ENCODE measurements at regions not wholly inside any gene's neighbourhood (a gene's known extent, or its start where the extent isn't known, plus 50 kb on each side); places are given as distances from the start of the nearest gene placed in this dataset.

DNA sequence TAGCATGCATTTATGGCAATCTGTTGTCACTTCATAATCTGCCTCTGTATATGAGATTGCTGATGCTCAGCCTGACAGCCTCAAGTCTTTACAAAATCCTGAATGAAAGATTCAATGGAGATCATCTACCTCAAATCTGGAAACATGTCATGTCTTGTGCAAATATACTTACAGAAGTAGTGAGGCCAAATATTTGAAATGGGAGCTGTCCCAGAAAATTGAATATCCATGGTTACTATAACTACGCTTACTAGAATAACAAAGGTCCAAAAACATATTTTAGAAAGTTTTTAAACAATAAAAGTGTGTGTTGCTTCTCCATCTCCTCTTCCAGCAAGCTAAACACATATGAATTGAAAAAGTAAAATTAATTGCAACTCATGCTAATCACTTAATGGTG is 133.2 kb upstream of the DPH6 start:
- Histone ChIP-seq H3K18ac (ENCODE audit: low read depth in 1 of 2, low read length in 2 of 2) (no peak overlapping the region), H3K14ac (ENCODE audit: low read length in 2 of 2) (no peak overlapping the region), H3K36me3 (ENCODE audit: control insufficient read depth in 1 of 2, insufficient read depth in 2 of 2, low read depth in 1 of 2, low read length in 2 of 2) (no peaks in the 10 kb centered on the region), H2BK15ac (ENCODE audit: low read depth, poor library complexity, severe bottlenecking) (no peak overlapping the region), H3K23ac (ENCODE audit: low read length in 2 of 2) (no peak overlapping the region), H2AFZ (ENCODE audit: low read depth, low read length) (no peak overlapping the region), H3K4me1 (ENCODE audit: control insufficient read depth, insufficient read depth, low read depth, low read length) (no peaks in the 10 kb centered on the region), H3K9me3 (ENCODE audit: control insufficient read depth, low read length) (no peaks in the 10 kb centered on the region), H4K91ac (ENCODE audit: low read length) (no peak overlapping the region), H2AK5ac (ENCODE audit: low read length, severe bottlenecking) (no peak overlapping the region), H3K9ac (ENCODE audit: low read length) (no peak overlapping the region), H3K4ac (ENCODE audit: low read depth in 1 of 2, low read length in 2 of 2) (no peak overlapping the region), H3K79me1 (replicated peaks; ENCODE audit: low read length, poor library complexity, severe bottlenecking) (no peaks in the 10 kb centered on the region), H3K27ac (ENCODE audit: low read length, poor library complexity, severe bottlenecking) (no peak overlapping the region), H2BK120ac (ENCODE audit: low read depth, low read length) (no peak overlapping the region), H3K4me3 (ENCODE audit: insufficient read depth in 1 of 2, low read depth in 1 of 2, low read length in 2 of 2) (no peak overlapping the region), H4K8ac (ENCODE audit: low read length) (no peak overlapping the region), H3K4me2 (ENCODE audit: low read length, poor library complexity, severe bottlenecking) (no peak overlapping the region), H2BK5ac (ENCODE audit: low read depth, low read length, poor library complexity, severe bottlenecking) (no peak overlapping the region), H2BK12ac (ENCODE audit: low read length in 2 of 2) (no peak overlapping the region), H3K27me3 (ENCODE audit: control insufficient read depth in 1 of 2, insufficient read depth in 1 of 2, low read length in 2 of 2) (no peaks in the 10 kb centered on the region)
- DNase-seq, result no peak
- no CpG with 5 or more reads among the region's 1 CpG for WGBS

DNA sequence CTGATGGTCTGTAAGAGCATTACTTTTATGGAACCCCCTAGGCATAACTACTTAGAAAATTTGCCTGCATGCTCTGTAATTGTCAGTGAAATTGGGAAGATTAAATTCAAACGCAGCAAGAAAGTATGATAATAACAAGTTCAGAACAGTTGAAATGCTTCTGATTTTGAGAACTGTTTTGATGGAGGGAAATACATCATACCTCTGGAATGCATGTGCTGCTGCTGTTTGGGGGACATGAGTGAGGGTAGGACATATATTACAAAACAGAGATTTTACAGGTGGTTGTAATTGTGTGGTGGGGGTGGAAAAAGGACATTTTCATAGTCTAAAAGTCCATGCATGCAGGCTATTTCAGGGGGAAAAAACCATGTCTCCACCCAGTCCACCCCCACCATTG is 135.0 kb upstream of the DPH6 start:
- DNase-seq, result no peak
- no peak overlapping the region for H4K91ac ChIP-seq (ENCODE audit: low read length)
- H2BK15ac ChIP-seq (ENCODE audit: low read depth, poor library complexity, severe bottlenecking), result no peak overlapping the region
- no peak overlapping the region for H2BK12ac ChIP-seq (ENCODE audit: low read length in 2 of 2)
- no peaks in the 10 kb centered on the region for H3K36me3 ChIP-seq (ENCODE audit: control insufficient read depth in 1 of 2, insufficient read depth in 2 of 2, low read depth in 1 of 2, low read length in 2 of 2)
- H3K27me3 ChIP-seq (ENCODE audit: control insufficient read depth in 1 of 2, insufficient read depth in 1 of 2, low read length in 2 of 2), result no peaks in the 10 kb centered on the region
- H2BK5ac ChIP-seq (ENCODE audit: low read depth, low read length, poor library complexity, severe bottlenecking), result no peak overlapping the region
- no peak overlapping the region for H3K27ac ChIP-seq (ENCODE audit: low read length, poor library complexity, severe bottlenecking)
- H3K4me2 ChIP-seq (ENCODE audit: low read length, poor library complexity, severe bottlenecking), result no peak overlapping the region
- no peaks in the 10 kb centered on the region for H3K9me3 ChIP-seq (ENCODE audit: control insufficient read depth, low read length)
- no peaks in the 10 kb centered on the region for H3K79me1 ChIP-seq (replicated peaks; ENCODE audit: low read length, poor library complexity, severe bottlenecking)
- no peak overlapping the region for H3K14ac ChIP-seq (ENCODE audit: low read length in 2 of 2)
- no peak overlapping the region for H4K8ac ChIP-seq (ENCODE audit: low read length)
- H3K23ac ChIP-seq (ENCODE audit: low read length in 2 of 2), result no peak overlapping the region
- no peak overlapping the region for H3K18ac ChIP-seq (ENCODE audit: low read depth in 1 of 2, low read length in 2 of 2)
- no peak overlapping the region for H3K9ac ChIP-seq (ENCODE audit: low read length)
- H2AFZ ChIP-seq (ENCODE audit: low read depth, low read length), result no peak overlapping the region
- H3K4me3 ChIP-seq (ENCODE audit: insufficient read depth in 1 of 2, low read depth in 1 of 2, low read length in 2 of 2), result no peak overlapping the region
- H3K4ac ChIP-seq (ENCODE audit: low read depth in 1 of 2, low read length in 2 of 2), result no peak overlapping the region
- H2BK120ac ChIP-seq (ENCODE audit: low read depth, low read length), result no peak overlapping the region
- WGBS, result 44% methylated on average over 1 of the region's 1 CpG
- H2AK5ac ChIP-seq (ENCODE audit: low read length, severe bottlenecking), result no peak overlapping the region
- H3K4me1 ChIP-seq (ENCODE audit: control insufficient read depth, insufficient read depth, low read depth, low read length), result no peaks in the 10 kb centered on the region

- H2BK5ac ChIP-seq (ENCODE audit: low read depth, low read length, poor library complexity, severe bottlenecking), result no peak overlapping the region
- H3K79me1 ChIP-seq (replicated peaks; ENCODE audit: low read length, poor library complexity, severe bottlenecking), result no peaks in the 10 kb centered on the region
- H3K4me3 ChIP-seq (ENCODE audit: insufficient read depth in 1 of 2, low read depth in 1 of 2, low read length in 2 of 2), result no peak overlapping the region
- WGBS, result no CpG with 5 or more reads among the region's 1 CpG
- no peak overlapping the region for H3K27ac ChIP-seq (ENCODE audit: low read length, poor library complexity, severe bottlenecking)
- H2AFZ ChIP-seq (ENCODE audit: low read depth, low read length), result no peak overlapping the region
- H3K4me1 ChIP-seq (ENCODE audit: control insufficient read depth, insufficient read depth, low read depth, low read length), result no peaks in the 10 kb centered on the region
- no peak overlapping the region for H3K23ac ChIP-seq (ENCODE audit: low read length in 2 of 2)
- no peaks in the 10 kb centered on the region for H3K36me3 ChIP-seq (ENCODE audit: control insufficient read depth in 1 of 2, insufficient read depth in 2 of 2, low read depth in 1 of 2, low read length in 2 of 2)
- no peak overlapping the region for H2AK5ac ChIP-seq (ENCODE audit: low read length, severe bottlenecking)
- H3K9ac ChIP-seq (ENCODE audit: low read length), result no peak overlapping the region
- no peak overlapping the region for H3K18ac ChIP-seq (ENCODE audit: low read depth in 1 of 2, low read length in 2 of 2)
- no peak overlapping the region for H3K14ac ChIP-seq (ENCODE audit: low read length in 2 of 2)
- no peak overlapping the region for H2BK15ac ChIP-seq (ENCODE audit: low read depth, poor library complexity, severe bottlenecking)
- H4K8ac ChIP-seq (ENCODE audit: low read length), result no peak overlapping the region
- H3K27me3 ChIP-seq (ENCODE audit: control insufficient read depth in 1 of 2, insufficient read depth in 1 of 2, low read length in 2 of 2), result no peaks in the 10 kb centered on the region
- H3K4ac ChIP-seq (ENCODE audit: low read depth in 1 of 2, low read length in 2 of 2), result no peak overlapping the region
- H3K4me2 ChIP-seq (ENCODE audit: low read length, poor library complexity, severe bottlenecking), result no peak overlapping the region
- no peaks in the 10 kb centered on the region for H3K9me3 ChIP-seq (ENCODE audit: control insufficient read depth, low read length)
- H2BK12ac ChIP-seq (ENCODE audit: low read length in 2 of 2), result no peak overlapping the region
- no peak overlapping the region for H2BK120ac ChIP-seq (ENCODE audit: low read depth, low read length)
- DNase-seq, result no peak
- H4K91ac ChIP-seq (ENCODE audit: low read length), result no peak overlapping the region
These were observed 140.4 kb upstream of the DPH6 start for GRCh38 chr15:35686347-35686746.

DNA sequence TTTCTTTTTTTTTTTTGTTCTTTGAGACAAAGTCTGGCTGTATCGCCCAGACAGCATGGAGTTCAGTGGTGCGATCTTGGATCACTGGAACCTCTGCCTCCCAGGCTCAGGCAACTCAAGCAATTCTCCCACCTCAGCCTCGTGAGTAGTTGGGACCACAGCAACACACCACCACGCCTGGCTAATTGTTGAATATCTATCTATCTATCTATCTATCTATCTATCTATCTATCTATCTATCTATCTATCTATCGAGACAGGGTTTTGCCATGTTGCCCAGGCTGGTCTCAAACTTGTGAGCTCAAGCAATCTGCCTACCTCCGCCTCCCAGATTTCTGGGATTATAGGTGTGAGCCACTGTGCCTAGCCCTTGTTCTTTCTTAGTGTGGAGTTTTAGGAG is 143.3 kb upstream of the DPH6 start:
- no peak overlapping the region for H3K27ac ChIP-seq (ENCODE audit: low read length, poor library complexity, severe bottlenecking)
- H3K4me1 ChIP-seq (ENCODE audit: control insufficient read depth, insufficient read depth, low read depth, low read length), result no peaks in the 10 kb centered on the region
- H3K79me1 ChIP-seq (replicated peaks; ENCODE audit: low read length, poor library complexity, severe bottlenecking), result no peaks in the 10 kb centered on the region
- H3K14ac ChIP-seq (ENCODE audit: low read length in 2 of 2), result no peak overlapping the region
- no peak overlapping the region for H3K4ac ChIP-seq (ENCODE audit: low read depth in 1 of 2, low read length in 2 of 2)
- H2BK12ac ChIP-seq (ENCODE audit: low read length in 2 of 2), result no peak overlapping the region
- over 99% methylated on average over 6 of the region's 6 CpGs for whole genome bisulfite sequencing
- no peak overlapping the region for H3K4me2 ChIP-seq (ENCODE audit: low read length, poor library complexity, severe bottlenecking)
- no peak for DNase-seq
- no peak overlapping the region for H2BK120ac ChIP-seq (ENCODE audit: low read depth, low read length)
- no peak overlapping the region for H3K18ac ChIP-seq (ENCODE audit: low read depth in 1 of 2, low read length in 2 of 2)
- no peaks in the 10 kb centered on the region for H3K27me3 ChIP-seq (ENCODE audit: control insufficient read depth in 1 of 2, insufficient read depth in 1 of 2, low read length in 2 of 2)
- H4K8ac ChIP-seq (ENCODE audit: low read length), result no peak overlapping the region
- H2AFZ ChIP-seq (ENCODE audit: low read depth, low read length), result no peak overlapping the region
- H3K9ac ChIP-seq (ENCODE audit: low read length), result no peak overlapping the region
- H3K4me3 ChIP-seq (ENCODE audit: insufficient read depth in 1 of 2, low read depth in 1 of 2, low read length in 2 of 2), result no peak overlapping the region
- H2BK5ac ChIP-seq (ENCODE audit: low read depth, low read length, poor library complexity, severe bottlenecking), result no peak overlapping the region
- no peaks in the 10 kb centered on the region for H3K36me3 ChIP-seq (ENCODE audit: control insufficient read depth in 1 of 2, insufficient read depth in 2 of 2, low read depth in 1 of 2, low read length in 2 of 2)
- no peaks in the 10 kb centered on the region for H3K9me3 ChIP-seq (ENCODE audit: control insufficient read depth, low read length)
- H2AK5ac ChIP-seq (ENCODE audit: low read length, severe bottlenecking), result no peak overlapping the region
- H3K23ac ChIP-seq (ENCODE audit: low read length in 2 of 2), result no peak overlapping the region
- no peak overlapping the region for H4K91ac ChIP-seq (ENCODE audit: low read length)
- H2BK15ac ChIP-seq (ENCODE audit: low read depth, poor library complexity, severe bottlenecking), result peak overlapping the region; percentile 50
